Neural progenitor cell (in vitro differentiated cells): ENCODE measurements at regions not wholly inside any gene's neighbourhood (a gene's known extent, or its start where the extent isn't known, plus 50 kb on each side); places are given as distances from the start of the nearest gene placed in this dataset.

ENCODE experiments used
- DNase-seq: peaks from one replicate; pipeline ENCODE4 v3.0.0-alpha.2; 2016; ENCODE audit warnings: low spot score
- H2AFZ ChIP-seq: fragments of 200-600 bp; sonication (generic); replicated peaks from 2 replicates; pipeline ENCODE4 v1.6.1; 2016; ENCODE audit warnings: antibody characterized with exemption
- H3F3A ChIP-seq: fragments of 200-600 bp; sonication (generic); 2 replicates; pipeline ENCODE4 v1.6.1; 2016; ENCODE audit warnings: antibody characterized with exemption, low read depth
- H3K27ac ChIP-seq: fragments of 200-600 bp; sonication (generic); 2 replicates; pipeline ENCODE4 v1.5.1; 2016; ENCODE audit warnings: mild to moderate bottlenecking
- H3K27me3 ChIP-seq: fragments of 200-600 bp; sonication (generic); 2 replicates; pipeline ENCODE4 v1.6.1; 2016; ENCODE audit warnings: mild to moderate bottlenecking, moderate library complexity
- H3K36me3 ChIP-seq: fragments of 200-600 bp; sonication (generic); 2 replicates; pipeline ENCODE4 v1.5.1; 2016
- H3K4me1 ChIP-seq: fragments of 200-600 bp; sonication (generic); 2 replicates; pipeline ENCODE4 v1.6.1; 2016; ENCODE audit warnings: mixed run types
- H3K4me2 ChIP-seq: fragments of 200-600 bp; sonication (generic); 2 replicates; pipeline ENCODE4 v1.6.1; 2016
- H3K4me3 ChIP-seq: fragments of 200-600 bp; sonication (generic); 2 replicates; pipeline ENCODE4 v1.5.1; 2016
- H3K79me2 ChIP-seq: fragments of 200-600 bp; sonication (generic); 2 replicates; pipeline ENCODE4 v1.6.1; 2016; ENCODE audit warnings: low read depth
- H3K9ac ChIP-seq: fragments of 200-600 bp; sonication (generic); 2 replicates; pipeline ENCODE4 v1.6.1; 2016
- H3K9me3 ChIP-seq: fragments of 200-600 bp; sonication (generic); 2 replicates; pipeline ENCODE4 v1.5.1; 2016; ENCODE audit warnings: low read depth
- H4K20me1 ChIP-seq: fragments of 200-600 bp; sonication (generic); 2 replicates; pipeline ENCODE4 v1.6.1; 2016; ENCODE audit warnings: low read depth
- H3K27ac Mint-ChIP-seq: 3 replicates; pipeline ENCODE4 v1.8.0; 2021; ENCODE audit warnings: mixed read lengths
- H3K27me3 Mint-ChIP-seq: 2 replicates; pipeline ENCODE4 v1.8.0; 2022; ENCODE audit warnings: low read depth, mild to moderate bottlenecking, inconsistent platforms, moderate library complexity, mixed read lengths; ENCODE audit not compliant: insufficient read depth
- H3K36me3 Mint-ChIP-seq: 3 replicates; pipeline ENCODE4 v1.8.0; 2021; ENCODE audit warnings: mixed read lengths
- H3K4me1 Mint-ChIP-seq: 3 replicates; pipeline ENCODE4 v1.8.0; 2021; ENCODE audit warnings: mixed read lengths
- H3K4me3 Mint-ChIP-seq: 3 replicates; pipeline ENCODE4 v1.8.0; 2021; ENCODE audit warnings: mild to moderate bottlenecking, moderate library complexity, mixed read lengths
- H3K9me3 Mint-ChIP-seq: 3 replicates; pipeline ENCODE4 v1.8.0; 2020; ENCODE audit warnings: mixed read lengths
- CTCF ChIP-seq: fragments of 200-600 bp; sonication (generic); IDR thresholded peaks from 2 replicates; pipeline ENCODE4 v1.5.1; 2017; ENCODE audit warnings: antibody characterized with exemption, mild to moderate bottlenecking
- EZH2 ChIP-seq: fragments of 200-600 bp; sonication (generic); IDR thresholded peaks from 2 replicates; pipeline ENCODE4 v1.6.1; 2017; ENCODE audit warnings: antibody characterized with exemption, mild to moderate bottlenecking, moderate library complexity
- EZH2phosphoT487 ChIP-seq: fragments of 200-600 bp; sonication (generic); IDR thresholded peaks from 2 replicates; pipeline ENCODE4 v1.6.1; 2017; ENCODE audit warnings: antibody characterized with exemption

GRCh38 chr2:155315768-155316167, 617.3 kb downstream of the KCNJ3 start:
- H3K4me3 ChIP-seq = no peak overlapping the region
- Mint-ChIP-seq H3K4me1 (no peaks in the 10 kb centered on the region), H3K36me3 (no peaks in the 10 kb centered on the region), H3K27ac (no peak overlapping the region), H3K9me3 (no peaks in the 10 kb centered on the region), H3K4me3 (no peak overlapping the region), H3K27me3 (no peaks in the 10 kb centered on the region)
- H2AFZ ChIP-seq = no peak overlapping the region
- no peaks in the 10 kb centered on the region for H3F3A ChIP-seq
- no peaks in the 10 kb centered on the region for H3K4me1 ChIP-seq
- H3K9me3 ChIP-seq = no peaks in the 10 kb centered on the region
- DNase-seq = no peak
- no peak overlapping the region for H3K4me2 ChIP-seq
- no peaks in the 10 kb centered on the region for H3K27me3 ChIP-seq
- no peak overlapping the region for H3K27ac ChIP-seq
- no peaks in the 10 kb centered on the region for H4K20me1 ChIP-seq
- no peak for TF ChIP-seq CTCF
- TF ChIP-seq EZH2phosphoT487 = no peak
- no peak for TF ChIP-seq EZH2
- H3K79me2 ChIP-seq = no peaks in the 10 kb centered on the region
- no peaks in the 10 kb centered on the region for H3K36me3 ChIP-seq
- H3K9ac ChIP-seq = no peak overlapping the region

GRCh38 chr2:155310589-155310988, 612.1 kb downstream of the KCNJ3 start:
- Histone ChIP-seq H2AFZ (no peak overlapping the region), H3K9me3 (no peaks in the 10 kb centered on the region), H3K27me3 (no peaks in the 10 kb centered on the region), H3K27ac (no peak overlapping the region), H3K36me3 (no peaks in the 10 kb centered on the region), H4K20me1 (no peaks in the 10 kb centered on the region), H3K4me1 (no peaks in the 10 kb centered on the region), H3K4me3 (no peak overlapping the region), H3K79me2 (no peaks in the 10 kb centered on the region), H3F3A (no peaks in the 10 kb centered on the region), H3K9ac (no peak overlapping the region), H3K4me2 (no peak overlapping the region)
- Mint-ChIP-seq H3K9me3 (no peaks in the 10 kb centered on the region), H3K27ac (no peak overlapping the region), H3K27me3 (peaks cover 2% of the 10 kb centered on the region), H3K4me3 (no peak overlapping the region), H3K36me3 (no peaks in the 10 kb centered on the region), H3K4me1 (no peaks in the 10 kb centered on the region)
- DNase-seq = peak; percentile 32
- TF ChIP-seq EZH2phosphoT487 (no peak), EZH2 (no peak), CTCF (peak; percentile 78)

GRCh38 chr2:155309483-155309882, 611.0 kb downstream of the KCNJ3 start:
- no peaks in the 10 kb centered on the region for H3K79me2 ChIP-seq
- peaks cover 6% of the 10 kb centered on the region for H3K27me3 Mint-ChIP-seq
- TF ChIP-seq CTCF (no peak), EZH2 (no peak), EZH2phosphoT487 (no peak)
- H3F3A ChIP-seq = no peaks in the 10 kb centered on the region
- DNase-seq = no peak
- H3K4me3 ChIP-seq = no peak overlapping the region
- no peaks in the 10 kb centered on the region for H3K4me1 Mint-ChIP-seq
- no peaks in the 10 kb centered on the region for H3K9me3 ChIP-seq
- H3K4me3 Mint-ChIP-seq = no peak overlapping the region
- H3K27me3 ChIP-seq = no peaks in the 10 kb centered on the region
- H2AFZ ChIP-seq = no peak overlapping the region
- H3K4me1 ChIP-seq = no peaks in the 10 kb centered on the region
- H3K9ac ChIP-seq = no peak overlapping the region
- no peaks in the 10 kb centered on the region for H3K36me3 Mint-ChIP-seq
- no peaks in the 10 kb centered on the region for H3K36me3 ChIP-seq
- H4K20me1 ChIP-seq = no peaks in the 10 kb centered on the region
- H3K27ac ChIP-seq = no peak overlapping the region
- H3K4me2 ChIP-seq = no peak overlapping the region
- H3K27ac Mint-ChIP-seq = no peak overlapping the region
- no peaks in the 10 kb centered on the region for H3K9me3 Mint-ChIP-seq
